CD4-positive, alpha-beta T cell (primary cell): ENCODE measurements at regions not wholly inside any gene's neighbourhood (a gene's known extent, or its start where the extent isn't known, plus 50 kb on each side); places are given as distances from the start of the nearest gene placed in this dataset.
A peak's percentile ranks its signal among the peaks of the same experiment; 100 is the strongest.

Source experiments
- ATAC-seq: fragments of 200-7000 bp; cut with Tn5 transposase; one replicate; pipeline ENCODE4 v1.10.0; 2022; ENCODE audit warnings: mild to moderate bottlenecking; ENCODE audit not compliant: poor library complexity
- CTCF ChIA-PET: fragments of 350-600 bp; sonication (Branson Sonifier 250); formaldehyde crosslinking; loops from one replicate; lab custom pipeline; 2021; ENCODE audit warnings: antibody characterized with exemption, inconsistent platforms; lab: Charles Lee
- POLR2A ChIA-PET: fragments of 350-600 bp; sonication (Branson Sonifier 250); formaldehyde crosslinking; loops from one replicate; lab custom pipeline; 2021; ENCODE audit warnings: antibody characterized with exemption, inconsistent platforms; lab: Charles Lee
- DNase-seq, 14 experiments: peaks; one replicate each; pipeline ENCODE4 v3.0.0-alpha.2; 2013 to 2020; ENCODE audit warnings: mixed read lengths in 2 of 14
- H3K27ac ChIP-seq, 2 donors: one replicate each; pipeline versions ENCODE4 v1.5.1 to v1.7.0; 2013; ENCODE audit warnings: low read length in 2 of 2, low read depth in 1 of 2, mild to moderate bottlenecking in 1 of 2
- H3K27me3 ChIP-seq, 2 experiments: 1 replicate in 1 of 2; 2 replicates in 1 of 2; pipeline versions ENCODE4 v1.6.1 to v1.7.0; 2013; ENCODE audit warnings: low read length in 2 of 2, control low read depth in 1 of 2, mild to moderate bottlenecking in 1 of 2, moderate library complexity in 1 of 2; ENCODE audit not compliant: insufficient read depth in 2 of 2, control insufficient read depth in 1 of 2
- H3K36me3 ChIP-seq: one replicate; pipeline ENCODE4 v1.6.1; 2013; ENCODE audit warnings: low read length, control low read depth; ENCODE audit not compliant: insufficient read depth
- H3K4me1 ChIP-seq: one replicate; pipeline ENCODE4 v1.6.1; 2013; ENCODE audit warnings: low read length, control low read depth; ENCODE audit not compliant: insufficient read depth
- H3K4me3 ChIP-seq: one replicate; pipeline ENCODE4 v1.5.1; 2013; ENCODE audit warnings: mild to moderate bottlenecking, low read length, moderate library complexity
- H3K9me3 ChIP-seq, 2 experiments: 1 replicate in 1 of 2; 2 replicates in 1 of 2; pipeline versions ENCODE4 v1.6.1 to v1.7.0; 2013; ENCODE audit warnings: low read length in 2 of 2, mild to moderate bottlenecking in 2 of 2, control low read depth in 1 of 2, moderate library complexity in 1 of 2; ENCODE audit not compliant: control insufficient read depth in 1 of 2, insufficient read depth in 1 of 2
- H3K27ac Mint-ChIP-seq: one replicate; pipeline ENCODE4 v1.8.0; 2020; ENCODE audit warnings: mixed read lengths
- H3K27me3 Mint-ChIP-seq: one replicate; pipeline ENCODE4 v1.8.0; 2021; ENCODE audit warnings: mixed read lengths
- H3K36me3 Mint-ChIP-seq: one replicate; pipeline ENCODE4 v1.8.0; 2021; ENCODE audit warnings: low read depth, mixed read lengths
- H3K4me1 Mint-ChIP-seq: one replicate; pipeline ENCODE4 v1.8.0; 2021; ENCODE audit warnings: low read depth, mixed read lengths
- H3K4me3 Mint-ChIP-seq: one replicate; pipeline ENCODE4 v1.8.0; 2020; ENCODE audit warnings: mild to moderate bottlenecking, mixed read lengths
- H3K9me3 Mint-ChIP-seq: one replicate; pipeline ENCODE4 v1.8.0; 2020; ENCODE audit warnings: mixed read lengths
- intact Hi-C, 2 experiments: fragments of 100-400 bp; cut with DNase I in 1 of 2; cut with micrococcal nuclease in 1 of 2; formaldehyde crosslinking; loops; one replicate each; pipeline versions ENCODE4 v1.15.1 to v1.9.0; 2023 to 2025; cut with DNase I, micrococcal nuclease
- TF ChIP-seq, protein P1 (sequence below): fragments of 200-600 bp; IDR thresholded peaks from one replicate; pipeline ENCODE4 v1.8.0; 2022; ENCODE audit warnings: antibody characterized with exemption, mild to moderate bottlenecking

DNA sequence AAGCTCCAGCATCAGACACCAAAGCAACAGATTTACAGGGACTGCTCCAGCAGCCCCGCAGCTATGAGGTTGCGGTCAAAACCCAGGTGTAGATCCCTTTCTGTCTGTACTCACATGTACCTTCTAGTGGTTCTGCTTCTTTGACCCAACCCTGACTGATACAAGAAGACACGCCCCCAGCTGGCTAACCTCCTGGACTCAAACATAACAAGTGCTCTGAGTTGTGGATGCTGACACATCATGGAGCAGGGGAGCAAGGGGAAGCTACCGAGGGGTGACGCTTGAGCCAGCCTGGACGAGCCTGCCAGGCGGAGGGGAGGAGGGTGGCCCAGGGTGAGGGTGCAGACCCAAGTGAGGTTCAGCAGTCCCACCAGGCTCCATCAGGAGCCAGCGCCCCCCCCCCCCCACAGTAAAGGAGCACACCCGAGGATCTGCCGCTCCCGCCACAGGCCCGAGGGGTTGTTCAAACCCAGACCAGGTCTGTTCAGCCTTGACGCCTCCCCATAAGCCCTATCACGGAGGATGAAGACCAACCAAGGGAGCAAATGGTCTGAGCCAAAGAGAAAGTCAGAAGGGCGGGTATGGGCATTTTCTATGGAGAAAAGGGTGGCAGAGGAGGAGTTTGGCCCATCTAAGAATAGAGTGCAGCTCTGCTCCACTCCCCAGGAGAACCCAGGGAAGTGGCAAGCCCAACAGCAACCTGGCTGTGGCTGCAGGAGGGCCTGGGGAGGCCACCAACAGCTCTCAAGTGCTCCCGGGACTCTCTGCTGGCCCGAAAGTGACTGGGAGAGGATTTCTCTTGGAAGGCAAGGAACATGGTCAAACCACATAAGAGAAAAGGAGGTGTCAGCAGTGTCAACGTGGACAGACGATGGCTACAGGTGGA lies 229.4 kb downstream of the BCL11B start:
- H3K9me3 Mint-ChIP-seq: peaks cover 3% of the 10 kb centered on the region
- H3K4me1 Mint-ChIP-seq: peaks cover under 1% of the 10 kb centered on the region
- peaks cover 3% of the 10 kb centered on the region for H3K4me1 ChIP-seq
- peak in 1 of 14 experiments; percentile 17 for DNase-seq
- H3K27ac Mint-ChIP-seq: no peak overlapping the region
- H3K9me3 ChIP-seq: no peaks in the 10 kb centered on the region
- H3K27me3 Mint-ChIP-seq: no peaks in the 10 kb centered on the region
- ATAC-seq: no peak
- H3K36me3 Mint-ChIP-seq: no peaks in the 10 kb centered on the region
- H3K4me3 Mint-ChIP-seq: no peak overlapping the region
- ChIA-PET CTCF (interaction anchor here (0.6 kb wide), 1 partner anchor 124 kb away, joined by 3 read pairs; no protein-coding TSS in a partner anchor), POLR2A (interaction anchor here (0.8 kb wide), 1 partner anchor 8 kb away, joined by 3 read pairs; no protein-coding TSS in a partner anchor)
- no peak overlapping the region for H3K4me3 ChIP-seq
- H3K27me3 ChIP-seq: no peaks in the 10 kb centered on the region
- no peak overlapping the region for H3K27ac ChIP-seq
- H3K36me3 ChIP-seq: no peaks in the 10 kb centered on the region
- intact Hi-C loops: no loop called here
- TF ChIP-seq, protein P1, sequence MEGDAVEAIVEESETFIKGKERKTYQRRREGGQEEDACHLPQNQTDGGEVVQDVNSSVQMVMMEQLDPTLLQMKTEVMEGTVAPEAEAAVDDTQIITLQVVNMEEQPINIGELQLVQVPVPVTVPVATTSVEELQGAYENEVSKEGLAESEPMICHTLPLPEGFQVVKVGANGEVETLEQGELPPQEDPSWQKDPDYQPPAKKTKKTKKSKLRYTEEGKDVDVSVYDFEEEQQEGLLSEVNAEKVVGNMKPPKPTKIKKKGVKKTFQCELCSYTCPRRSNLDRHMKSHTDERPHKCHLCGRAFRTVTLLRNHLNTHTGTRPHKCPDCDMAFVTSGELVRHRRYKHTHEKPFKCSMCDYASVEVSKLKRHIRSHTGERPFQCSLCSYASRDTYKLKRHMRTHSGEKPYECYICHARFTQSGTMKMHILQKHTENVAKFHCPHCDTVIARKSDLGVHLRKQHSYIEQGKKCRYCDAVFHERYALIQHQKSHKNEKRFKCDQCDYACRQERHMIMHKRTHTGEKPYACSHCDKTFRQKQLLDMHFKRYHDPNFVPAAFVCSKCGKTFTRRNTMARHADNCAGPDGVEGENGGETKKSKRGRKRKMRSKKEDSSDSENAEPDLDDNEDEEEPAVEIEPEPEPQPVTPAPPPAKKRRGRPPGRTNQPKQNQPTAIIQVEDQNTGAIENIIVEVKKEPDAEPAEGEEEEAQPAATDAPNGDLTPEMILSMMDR: no peak

DNA sequence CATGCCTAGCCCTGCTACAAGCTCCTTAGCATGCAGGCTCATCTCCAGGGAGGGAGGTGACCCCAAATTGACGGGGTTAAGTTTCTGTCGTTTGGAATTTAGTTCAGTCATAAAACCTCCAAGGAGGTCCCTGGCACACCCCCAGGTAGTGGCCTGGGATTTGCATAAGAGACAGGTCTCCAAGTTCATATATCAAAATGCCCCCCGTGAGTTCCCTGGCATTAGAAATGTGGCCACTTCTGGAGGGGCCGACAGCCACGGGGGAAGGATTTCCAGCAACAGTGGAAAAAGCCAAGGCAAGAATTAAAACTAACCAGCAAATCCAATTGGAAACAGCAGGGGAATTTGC lies 228.8 kb downstream of the BCL11B start:
- no peaks in the 10 kb centered on the region for H3K9me3 ChIP-seq
- TF ChIP-seq, protein P1: no peak
- ChIA-PET CTCF (no interaction called here), POLR2A (no interaction called here)
- H3K4me1 ChIP-seq: peaks cover 3% of the 10 kb centered on the region
- Mint-ChIP-seq H3K27ac (no peak overlapping the region), H3K9me3 (peaks cover 3% of the 10 kb centered on the region), H3K4me1 (peaks cover 7% of the 10 kb centered on the region), H3K4me3 (no peak overlapping the region), H3K36me3 (no peaks in the 10 kb centered on the region), H3K27me3 (no peaks in the 10 kb centered on the region)
- no peak overlapping the region for H3K4me3 ChIP-seq
- no peak overlapping the region for H3K27ac ChIP-seq
- intact Hi-C loops: no loop called here
- DNase-seq (no peak), ATAC-seq (no peak)
- H3K27me3 ChIP-seq: no peaks in the 10 kb centered on the region
- H3K36me3 ChIP-seq: no peaks in the 10 kb centered on the region

DNA sequence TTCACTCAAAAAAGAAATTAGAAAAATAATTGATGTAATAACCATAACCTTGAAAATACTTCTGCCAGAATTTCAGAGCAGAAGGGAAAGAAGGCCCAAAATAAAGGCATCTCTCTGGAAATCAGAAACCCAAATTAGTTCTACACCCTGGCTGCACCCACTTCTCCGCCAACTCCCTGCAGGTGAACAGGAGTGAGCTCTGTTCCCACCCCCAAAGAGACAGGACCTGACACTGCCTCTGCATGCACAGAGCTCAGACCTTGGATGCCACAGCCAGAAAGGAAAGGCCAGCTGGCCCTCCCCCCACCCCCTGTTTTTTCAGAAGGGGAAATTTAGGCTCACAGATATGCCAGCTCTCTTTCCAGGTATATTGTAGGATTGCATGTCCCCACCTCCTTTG lies 228.2 kb downstream of the BCL11B start:
- TF ChIP-seq, protein P1: no peak
- H3K27ac Mint-ChIP-seq: no peak overlapping the region
- H3K27me3 ChIP-seq: no peaks in the 10 kb centered on the region
- H3K4me1 Mint-ChIP-seq: peaks cover 12% of the 10 kb centered on the region
- H3K36me3 Mint-ChIP-seq: no peaks in the 10 kb centered on the region
- no peaks in the 10 kb centered on the region for H3K9me3 ChIP-seq
- no peaks in the 10 kb centered on the region for H3K36me3 ChIP-seq
- peaks cover 3% of the 10 kb centered on the region for H3K9me3 Mint-ChIP-seq
- no peak overlapping the region for H3K4me3 Mint-ChIP-seq
- POLR2A ChIA-PET: no interaction called here
- no peaks in the 10 kb centered on the region for H3K27me3 Mint-ChIP-seq
- no peaks in the 10 kb centered on the region for H3K4me1 ChIP-seq
- no peak overlapping the region for H3K4me3 ChIP-seq
- intact Hi-C loops: no loop called here
- no peak overlapping the region for H3K27ac ChIP-seq
- CTCF ChIA-PET: no interaction called here
- ATAC-seq: no peak
- DNase-seq: no peak
